K562 (cell line): ENCODE measurements at regions not wholly inside any gene's neighbourhood (a gene's known extent, or its start where the extent isn't known, plus 50 kb on each side); places are given as distances from the start of the nearest gene placed in this dataset.

Experiments used
- ATAC-seq: fragments of 200-7000 bp; cut with Tn5 transposase; 3 replicates; pipeline ENCODE4 v1.9.1; 2020; ENCODE audit warnings: moderate library complexity
- BruUV-seq: library from RNA; stranded (reverse); fragments of 400-500 nt; replicated peaks from 2 replicates; lab custom pipeline; 2021; lab: Mats Ljungman, UMichigan
- CTCF ChIA-PET: fragments of 300-600 bp; formaldehyde crosslinking; extraction: SDS; loops from one replicate; lab custom pipeline; 2021; ENCODE audit warnings: low intra/inter-chr PET ratio; lab: Yijun Ruan, JAX
- POLR2A ChIA-PET: fragments of 300-600, 350-650 bp; sonication (Branson Sonifier 250); formaldehyde crosslinking; extraction: SDS; loops from one replicate; lab custom pipeline; 2021; ENCODE audit warnings: antibody characterized with exemption, inconsistent platforms; lab: Yijun Ruan, JAX
- DNase-seq, 4 experiments: peaks; one replicate each; pipeline versions ENCODE4 v3.0.0 to v3.0.0-alpha.2; 2011 to 2018; ENCODE audit warnings: low spot score in 3 of 4, mixed read lengths in 3 of 4; ENCODE audit errors: extremely low read depth in 1 of 4
- FAIRE-seq: peaks from 2 replicates; lab custom pipeline; 2011; peaks lifted over from hg19 to GRCh38; lab: Jason Lieb, UNC
- H2AFZ ChIP-seq: 2 replicates; pipeline ENCODE4 v1.6.0; 2011; ENCODE audit warnings: low read depth, low read length, control low read depth, inconsistent platforms
- H3K27ac ChIP-seq: fragments of 200-600 bp; 3 replicates; pipeline ENCODE4 v1.8.0; 2011; ENCODE audit warnings: low read depth, mild to moderate bottlenecking, control low read depth, inconsistent platforms, low read length, moderate library complexity, mixed read lengths; ENCODE audit errors: extremely low read depth
- H3K27me3 ChIP-seq, 2 experiments: fragments of 300-600 bp in 1 of 2; 2 replicates in 1 of 2; 3 replicates in 1 of 2; pipeline versions ENCODE4 v1.6.0 to v1.8.0; 2011; ENCODE audit warnings: inconsistent platforms in 2 of 2, low read length in 2 of 2, mild to moderate bottlenecking in 1 of 2, mixed read lengths in 1 of 2, moderate library complexity in 1 of 2; ENCODE audit not compliant: control insufficient read depth in 2 of 2, insufficient read depth in 2 of 2
- H3K36me3 ChIP-seq: fragments of 300-600 bp; 3 replicates; pipeline ENCODE4 v1.8.0; 2011; ENCODE audit warnings: mild to moderate bottlenecking, low read length, inconsistent platforms; ENCODE audit not compliant: control insufficient read depth, insufficient read depth
- H3K4me1 ChIP-seq, 2 experiments: fragments of 200-600 bp in 1 of 2; replicated peaks in 1 of 2; 2 replicates in 1 of 2; 3 replicates in 1 of 2; pipeline versions ENCODE4 v1.5.1 to v1.8.0; 2011; ENCODE audit warnings: inconsistent platforms in 2 of 2, low read length in 2 of 2, mild to moderate bottlenecking in 1 of 2, mixed read lengths in 1 of 2, moderate library complexity in 1 of 2; ENCODE audit not compliant: control insufficient read depth in 2 of 2, insufficient read depth in 2 of 2
- H3K4me2 ChIP-seq: 2 replicates; pipeline ENCODE4 v1.6.1; 2011; ENCODE audit warnings: low read length, control low read depth, inconsistent platforms, mixed read lengths; ENCODE audit not compliant: insufficient read depth
- H3K4me3 ChIP-seq: fragments of 200-600 bp; sonication (generic), shearing (Covaris generic); 2 replicates; pipeline ENCODE4 v1.5.1; 2016; ENCODE audit warnings: control low read depth, inconsistent platforms
- H3K79me2 ChIP-seq: fragments of 200-600 bp; 3 replicates; pipeline ENCODE4 v1.8.0; 2011; ENCODE audit warnings: low read length, inconsistent platforms; ENCODE audit not compliant: control insufficient read depth, insufficient read depth
- H3K9ac ChIP-seq, 2 experiments: 2 replicates each; pipeline versions ENCODE4 v1.6.0 to v1.6.1; 2011; ENCODE audit warnings: low read depth in 2 of 2, low read length in 2 of 2, control low read depth in 1 of 2, inconsistent platforms in 1 of 2, mild to moderate bottlenecking in 1 of 2, mixed read lengths in 1 of 2; ENCODE audit not compliant: insufficient read depth in 1 of 2
- H3K9me1 ChIP-seq: one replicate; pipeline ENCODE4 v1.6.0; 2011; ENCODE audit warnings: inconsistent platforms, mild to moderate bottlenecking, low read length, moderate library complexity; ENCODE audit not compliant: control insufficient read depth, insufficient read depth
- H3K9me3 ChIP-seq: replicated peaks from 2 replicates; pipeline ENCODE4 v1.5.1; 2011; ENCODE audit warnings: low read depth, low read length, inconsistent platforms; ENCODE audit not compliant: control insufficient read depth, insufficient read depth
- H4K20me1 ChIP-seq: replicated peaks from 2 replicates; pipeline ENCODE4 v1.6.1; 2011; ENCODE audit warnings: low read length, inconsistent platforms, mixed read lengths; ENCODE audit not compliant: control insufficient read depth, insufficient read depth
- BRD4 ChIP-seq: fragments of 200-600 bp; sonication (generic); IDR thresholded peaks from 2 replicates; pipeline ENCODE4 v1.6.1; 2017; ENCODE audit warnings: inconsistent platforms
- BRD9 ChIP-seq: fragments of 450-650 bp; IDR thresholded peaks from 2 replicates; pipeline ENCODE4 v1.6.1; 2018; ENCODE audit warnings: low read depth; ENCODE audit not compliant: partially characterized antibody
- ERF ChIP-seq: fragments of 450-650 bp; formaldehyde crosslinking; IDR thresholded peaks from 2 replicates; pipeline ENCODE4 v1.4.0; 2020; ENCODE audit warnings: mild to moderate bottlenecking, mixed read lengths
- GABPB1 ChIP-seq: sonication (generic); formaldehyde crosslinking; IDR thresholded peaks from 2 replicates; pipeline ENCODE4 v1.8.0; 2022; ENCODE audit warnings: mild to moderate bottlenecking, missing genetic modification reagents
- HNRNPK ChIP-seq: fragments of 200-400 bp; formaldehyde crosslinking; IDR thresholded peaks from one replicate; pipeline ENCODE4 v1.6.1; 2018; ENCODE audit warnings: mild to moderate bottlenecking, low read depth, low read length; ENCODE audit not compliant: poor library complexity, severe bottlenecking
- ILK ChIP-seq: fragments of 450-650 bp; IDR thresholded peaks from 2 replicates; pipeline ENCODE4 v1.6.1; 2016; ENCODE audit warnings: missing genetic modification characterization, low read depth, mild to moderate bottlenecking, missing compliant biosample characterization, moderate library complexity, borderline replicate concordance
- LARP7 ChIP-seq: fragments of 450-650 bp; IDR thresholded peaks from 2 replicates; pipeline ENCODE4 v1.6.1; 2016
- MYBL2 ChIP-seq, 2 experiments: fragments of 450-650 bp in 1 of 2; sonication (generic) in 1 of 2; formaldehyde crosslinking in 1 of 2; IDR thresholded peaks; 2 replicates each; pipeline versions ENCODE4 v1.6.1 to v1.8.1; 2017 to 2022; ENCODE audit warnings: borderline replicate concordance in 1 of 2, inconsistent platforms in 1 of 2, low read depth in 1 of 2, mild to moderate bottlenecking in 1 of 2, missing genetic modification reagents in 1 of 2, moderate library complexity in 1 of 2
- NFIX ChIP-seq: fragments of 250-450 bp; sonication (Bioruptor Pico); IDR thresholded peaks from 2 replicates; pipeline ENCODE4 v1.4.0; 2020; ENCODE audit warnings: low read depth, mild to moderate bottlenecking, moderate library complexity
- NR3C1 ChIP-seq: sonication (generic); formaldehyde crosslinking; IDR thresholded peaks from 2 replicates; pipeline ENCODE4 v1.8.1; 2022; ENCODE audit warnings: missing genetic modification reagents
- OTX1 ChIP-seq: fragments of 450-650 bp; formaldehyde crosslinking; IDR thresholded peaks from 2 replicates; pipeline ENCODE4 v1.4.0; 2022; ENCODE audit warnings: mild to moderate bottlenecking
- TSC22D4 ChIP-seq: fragments of 450-650 bp; IDR thresholded peaks from 2 replicates; pipeline ENCODE4 v1.6.1; 2016; ENCODE audit warnings: missing genetic modification characterization, missing biosample characterization, control low read depth
- XRCC3 ChIP-seq: fragments of 450-650 bp; IDR thresholded peaks from 2 replicates; pipeline ENCODE4 v1.6.1; 2017; ENCODE audit warnings: mild to moderate bottlenecking, moderate library complexity
- YBX1 ChIP-seq: fragments of 450-650 bp; IDR thresholded peaks from 2 replicates; pipeline ENCODE4 v1.7.1; 2016; ENCODE audit warnings: mild to moderate bottlenecking
- ZBED1 ChIP-seq: IDR thresholded peaks from 2 replicates; pipeline ENCODE4 v1.6.1; 2014
- WGBS: fragments of 100-300 bp; shearing (Covaris generic); methylation state at CpG from one replicate; pipeline ENCODE4 v1.1.6; 2016; ENCODE audit warnings: low coverage, mixed read lengths; ENCODE audit not compliant: insufficient coverage; ENCODE audit errors: missing lambda C conversion rate; 5-methylcytosine and 5-hydroxymethylcytosine counted together
- in situ Hi-C: fragments of 300-500 bp; cut with MboI; formaldehyde crosslinking; loops from 4 replicates; pipeline ENCODE4 v1.15.0; 2018; ENCODE audit warnings: inconsistent platforms, mixed read lengths
- intact Hi-C: fragments of 100-400 bp; cut with micrococcal nuclease; formaldehyde crosslinking; loops from 2 replicates; pipeline ENCODE4 v1.14.2; 2022

- TF ChIP-seq NFIX (no peak), NR3C1 (CRISPR knock-in tag) (no peak), ILK (no peak), BRD4 (no peak), BRD9 (no peak), MYBL2 (IDR thresholded peaks at IDR 0.05; ENCODE audit: low read depth) (no peak), MYBL2 (CRISPR knock-in tag; IDR thresholded peaks at IDR 0.05; ENCODE audit: borderline replicate concordance) (no peak), OTX1 (no peak), ZBED1 (no peak), YBX1 (no peak), GABPB1 (no peak), LARP7 (no peak), TSC22D4 (no peak), ERF (no peak), XRCC3 (no peak), HNRNPK (no peak)
- TF ChIP-seq, all 486 proteins: peak for 0
- ChIA-PET CTCF (no interaction called here), POLR2A (no interaction called here)
- no peaks in the 10 kb centered on the region for H3K36me3 ChIP-seq
- no peaks in the 10 kb centered on the region for H3K27me3 ChIP-seq
- no peak overlapping the region for H3K4me2 ChIP-seq
- H2AFZ ChIP-seq: no peak overlapping the region
- H3K9me1 ChIP-seq: no peaks in the 10 kb centered on the region
- H3K9ac ChIP-seq: no peak overlapping the region
- in situ Hi-C loops (no loop called here), intact Hi-C loops (no loop called here)
- H4K20me1 ChIP-seq: no peaks in the 10 kb centered on the region
- no peak overlapping the region for H3K27ac ChIP-seq
- no peak for ATAC-seq
- no peak overlapping the region for H3K4me3 ChIP-seq
- H3K9me3 ChIP-seq: no peaks in the 10 kb centered on the region
- 0% methylated on average over 2 of the region's 2 CpGs for WGBS
- no peaks in the 10 kb centered on the region for H3K4me1 ChIP-seq
- DNase-seq: no peak
- no peak for FAIRE-seq
- BruUV-seq: no TSS peak
- H3K79me2 ChIP-seq: no peaks in the 10 kb centered on the region
These were observed 522.2 kb upstream of the NR3C2 start for GRCh38 chr4:148964456-148964855.
